Panc1 (cell line): ENCODE measurements at regions not wholly inside any gene's neighbourhood (a gene's known extent, or its start where the extent isn't known, plus 50 kb on each side); places are given as distances from the start of the nearest gene placed in this dataset.

ENCODE experiments used
- ATAC-seq: fragments of 200-7000 bp; cut with Tn5 transposase; 2 replicates; pipeline ENCODE4 v1.9.1; 2020; ENCODE audit warnings: mild to moderate bottlenecking, moderate library complexity
- BruUV-seq: library from RNA; stranded (reverse); fragments of 400-500 nt; replicated peaks from 2 replicates; lab custom pipeline; 2021; lab: Mats Ljungman, UMichigan
- CTCF ChIA-PET: fragments of 300-600 bp; sonication (Branson Sonifier 250); formaldehyde crosslinking; loops from one replicate; lab custom pipeline; 2022; ENCODE audit warnings: antibody characterized with exemption; lab: Charles Lee
- POLR2A ChIA-PET: fragments of 300-600 bp; sonication (Branson Sonifier 250); formaldehyde crosslinking; loops from one replicate; lab custom pipeline; 2022; ENCODE audit warnings: antibody characterized with exemption; lab: Charles Lee
- DNase-seq: peaks from one replicate; pipeline ENCODE4 v3.0.0-alpha.2; 2010; ENCODE audit warnings: low read depth, low spot score
- H3K27ac ChIP-seq: 2 replicates; pipeline ENCODE4 v1.5.1; 2011; ENCODE audit warnings: mild to moderate bottlenecking, low read length, inconsistent platforms
- H3K27me3 ChIP-seq: fragments of 200-500 bp; sonication (Bioruptor generic); 2 replicates; pipeline ENCODE4 v1.6.0; 2014; ENCODE audit warnings: low read length, inconsistent platforms; ENCODE audit not compliant: control insufficient read depth, insufficient read depth
- H3K36me3 ChIP-seq: fragments of 200-500 bp; sonication (Bioruptor generic); 2 replicates; pipeline ENCODE4 v1.5.1; 2014; ENCODE audit warnings: inconsistent platforms, mild to moderate bottlenecking, low read length, moderate library complexity; ENCODE audit not compliant: control insufficient read depth, insufficient read depth
- H3K4me1 ChIP-seq: 2 replicates; pipeline ENCODE4 v1.5.1; 2011; ENCODE audit warnings: inconsistent platforms, mild to moderate bottlenecking, low read length, moderate library complexity; ENCODE audit not compliant: control insufficient read depth, insufficient read depth
- H3K4me3 ChIP-seq, 2 experiments: 2 replicates each; pipeline ENCODE4 v1.5.1; 2011 to 2012; ENCODE audit warnings: low read depth in 2 of 2, low read length in 2 of 2, mild to moderate bottlenecking in 2 of 2, inconsistent platforms in 1 of 2, moderate library complexity in 1 of 2
- H3K9me3 ChIP-seq: fragments of 200-500 bp; sonication (Bioruptor generic); 2 replicates; pipeline ENCODE4 v1.5.1; 2014; ENCODE audit warnings: low read depth, mild to moderate bottlenecking, inconsistent platforms, low read length, moderate library complexity; ENCODE audit not compliant: control insufficient read depth, insufficient read depth
- CTCF ChIP-seq: fragments of 450-650 bp; IDR thresholded peaks from 2 replicates; pipeline ENCODE4 v1.5.1; 2017; ENCODE audit warnings: mild to moderate bottlenecking
- POLR2AphosphoS5 ChIP-seq: IDR thresholded peaks from 2 replicates; pipeline ENCODE4 v1.6.1; 2012; ENCODE audit warnings: mild to moderate bottlenecking, low read depth, low read length, moderate library complexity
- SIN3A ChIP-seq: IDR thresholded peaks from 2 replicates; pipeline ENCODE4 v1.6.1; 2012; ENCODE audit warnings: low read depth, mild to moderate bottlenecking, low read length, moderate library complexity, borderline replicate concordance; ENCODE audit not compliant: insufficient read depth
- TCF7L2 ChIP-seq: IDR thresholded peaks from 2 replicates; pipeline ENCODE4 v1.6.1; 2011; ENCODE audit warnings: mild to moderate bottlenecking, low read depth, low read length, inconsistent platforms
- in situ Hi-C: cut with HindIII; loops from 2 replicates; pipeline ENCODE4 v1.10.0; 2016; ENCODE audit warnings: low sequenced_read_pairs, low pct_unique_long_range_greater_than_20kb
- intact Hi-C: fragments of 100-400 bp; cut with micrococcal nuclease; formaldehyde crosslinking; loops from one replicate; pipeline ENCODE4 v1.10.0; 2022; ENCODE audit not compliant: unreplicated experiment
- TF ChIP-seq, protein P1 (sequence below), 2 experiments: IDR thresholded peaks; 2 replicates each; pipeline ENCODE4 v1.6.1; 2011 to 2012; ENCODE audit warnings: low read depth in 2 of 2, control low read depth in 1 of 2, low read length in 1 of 2, mild to moderate bottlenecking in 1 of 2, moderate library complexity in 1 of 2; ENCODE audit not compliant: insufficient read depth in 1 of 2

DNA sequence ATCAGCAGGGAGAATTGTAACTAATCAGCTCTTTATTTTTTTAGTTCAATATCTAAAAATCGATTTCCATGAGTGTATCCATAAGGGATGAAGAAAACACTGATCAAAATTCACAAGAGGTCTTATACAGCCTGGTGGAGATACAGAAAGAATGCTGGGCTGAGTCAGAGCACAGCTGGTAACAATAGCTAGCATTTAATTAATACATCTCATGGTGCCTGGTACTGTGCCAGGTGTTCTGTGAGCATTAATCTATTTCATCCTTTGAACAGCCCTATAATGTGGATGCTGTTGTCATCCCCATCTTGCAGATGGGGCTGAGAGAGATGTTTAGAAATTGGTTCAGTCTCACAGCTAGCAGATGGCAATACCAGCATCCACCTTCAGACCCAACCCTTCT, 250.9 kb upstream of the RPS6KA3 start:
- no peaks in the 10 kb centered on the region for H3K27me3 ChIP-seq
- no peaks in the 10 kb centered on the region for H3K36me3 ChIP-seq
- TF ChIP-seq, protein P1, sequence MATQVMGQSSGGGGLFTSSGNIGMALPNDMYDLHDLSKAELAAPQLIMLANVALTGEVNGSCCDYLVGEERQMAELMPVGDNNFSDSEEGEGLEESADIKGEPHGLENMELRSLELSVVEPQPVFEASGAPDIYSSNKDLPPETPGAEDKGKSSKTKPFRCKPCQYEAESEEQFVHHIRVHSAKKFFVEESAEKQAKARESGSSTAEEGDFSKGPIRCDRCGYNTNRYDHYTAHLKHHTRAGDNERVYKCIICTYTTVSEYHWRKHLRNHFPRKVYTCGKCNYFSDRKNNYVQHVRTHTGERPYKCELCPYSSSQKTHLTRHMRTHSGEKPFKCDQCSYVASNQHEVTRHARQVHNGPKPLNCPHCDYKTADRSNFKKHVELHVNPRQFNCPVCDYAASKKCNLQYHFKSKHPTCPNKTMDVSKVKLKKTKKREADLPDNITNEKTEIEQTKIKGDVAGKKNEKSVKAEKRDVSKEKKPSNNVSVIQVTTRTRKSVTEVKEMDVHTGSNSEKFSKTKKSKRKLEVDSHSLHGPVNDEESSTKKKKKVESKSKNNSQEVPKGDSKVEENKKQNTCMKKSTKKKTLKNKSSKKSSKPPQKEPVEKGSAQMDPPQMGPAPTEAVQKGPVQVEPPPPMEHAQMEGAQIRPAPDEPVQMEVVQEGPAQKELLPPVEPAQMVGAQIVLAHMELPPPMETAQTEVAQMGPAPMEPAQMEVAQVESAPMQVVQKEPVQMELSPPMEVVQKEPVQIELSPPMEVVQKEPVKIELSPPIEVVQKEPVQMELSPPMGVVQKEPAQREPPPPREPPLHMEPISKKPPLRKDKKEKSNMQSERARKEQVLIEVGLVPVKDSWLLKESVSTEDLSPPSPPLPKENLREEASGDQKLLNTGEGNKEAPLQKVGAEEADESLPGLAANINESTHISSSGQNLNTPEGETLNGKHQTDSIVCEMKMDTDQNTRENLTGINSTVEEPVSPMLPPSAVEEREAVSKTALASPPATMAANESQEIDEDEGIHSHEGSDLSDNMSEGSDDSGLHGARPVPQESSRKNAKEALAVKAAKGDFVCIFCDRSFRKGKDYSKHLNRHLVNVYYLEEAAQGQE (IDR thresholded peaks at IDR 0.05; ENCODE audit: insufficient read depth in 1 of 2, low read depth in 2 of 2, low read length in 1 of 2) = no peak
- TF ChIP-seq SIN3A (no peak), TCF7L2 (no peak), POLR2AphosphoS5 (no peak), CTCF (no peak)
- no peak overlapping the region for H3K27ac ChIP-seq
- H3K9me3 ChIP-seq = no peaks in the 10 kb centered on the region
- in situ Hi-C loops (no loop called here), intact Hi-C loops (no loop called here)
- DNase-seq (no peak), ATAC-seq (no peak)
- no peaks in the 10 kb centered on the region for H3K4me1 ChIP-seq
- ChIA-PET CTCF (no interaction called here), POLR2A (no interaction called here)
- no peak overlapping the region for H3K4me3 ChIP-seq
- BruUV-seq = no TSS peak

- Histone ChIP-seq H3K4me1 (no peaks in the 10 kb centered on the region), H3K4me3 (no peak overlapping the region), H3K9me3 (no peaks in the 10 kb centered on the region), H3K27ac (no peak overlapping the region), H3K27me3 (no peaks in the 10 kb centered on the region), H3K36me3 (no peaks in the 10 kb centered on the region)
- ChIA-PET POLR2A (no interaction called here), CTCF (no interaction called here)
- in situ Hi-C loops = no loop called here
- no TSS peak for BruUV-seq
- DNase-seq (peak; percentile 25), ATAC-seq (no peak)
- TF ChIP-seq TCF7L2 (no peak), SIN3A (no peak), POLR2AphosphoS5 (no peak), CTCF (no peak)
- TF ChIP-seq, protein P1 (IDR thresholded peaks at IDR 0.05; ENCODE audit: insufficient read depth in 1 of 2, low read depth in 2 of 2, low read length in 1 of 2) = no peak
- intact Hi-C loops = no loop called here
Observed at GRCh38 chrX:20515841-20516461, 249.2 kb upstream of the RPS6KA3 start.
